SH-SY5Y (cell line): ENCODE measurements at regions not wholly inside any gene's neighbourhood (a gene's known extent, or its start where the extent isn't known, plus 50 kb on each side); places are given as distances from the start of the nearest gene placed in this dataset.

ENCODE experiments used
- GATA2 ChIP-seq: IDR thresholded peaks from 2 replicates; pipeline ENCODE4 v1.6.1; 2011; ENCODE audit warnings: mild to moderate bottlenecking, low read depth, low read length
- GATA3 ChIP-seq: IDR thresholded peaks from 2 replicates; pipeline ENCODE4 v1.6.1; 2011; ENCODE audit warnings: low read depth, mild to moderate bottlenecking, low read length, moderate library complexity

GRCh38 chr4:177737387-177737940, 295.2 kb upstream of the AGA start:
- TF ChIP-seq GATA3 (no peak), GATA2 (no peak)
